Stimulated activated CD4-positive, alpha-beta T cell treated with anti-CD3 and anti-CD28 coated beads, TNF-alpha, amount 100 ng/mL, for 48 hours (primary cell): ENCODE measurements at regions not wholly inside any gene's neighbourhood (a gene's known extent, or its start where the extent isn't known, plus 50 kb on each side); places are given as distances from the start of the nearest gene placed in this dataset.

ENCODE experiments used
- DNase-seq, 3 donors: peaks; one replicate each; pipeline ENCODE4 v3.0.0-alpha.2; 2020; ENCODE audit warnings: low read depth in 3 of 3

DNA sequence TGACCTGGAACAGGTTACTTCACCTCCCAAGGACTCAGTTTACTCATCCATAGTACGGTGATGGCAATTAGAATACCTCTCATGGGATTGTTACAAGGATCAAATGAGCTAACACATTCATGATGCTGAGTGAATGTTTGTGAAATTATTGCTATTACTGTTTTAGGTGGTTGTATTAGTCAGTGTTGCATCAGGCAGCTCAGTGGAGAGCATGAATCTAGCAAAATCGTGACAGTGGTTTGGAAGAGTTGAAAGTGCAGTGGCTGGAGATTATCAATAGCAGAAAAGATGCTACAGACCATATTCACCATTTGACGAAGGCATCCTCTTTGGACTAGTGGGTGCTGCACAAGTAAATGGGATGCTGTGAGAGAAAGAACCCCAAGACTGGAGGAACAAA, 50.4 kb upstream of the CTNNBL1 start:
- no peak for DNase-seq

DNA sequence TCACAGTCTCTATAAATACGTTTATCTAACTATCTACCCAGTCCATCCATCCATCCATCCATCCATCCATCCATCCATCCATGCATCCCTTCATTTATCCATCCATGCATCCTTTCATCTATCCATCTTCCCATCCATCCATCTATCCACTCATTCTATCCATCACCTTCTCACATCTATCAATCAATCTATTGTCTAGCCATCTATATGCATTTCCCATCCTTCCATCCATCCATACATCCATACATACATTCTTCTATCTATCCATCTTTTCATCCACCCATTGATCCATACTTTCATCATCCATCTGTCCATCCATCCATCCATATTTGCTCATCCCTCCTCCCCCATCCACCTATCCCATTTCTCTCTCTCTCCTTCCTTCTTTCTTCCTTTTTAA, 51.6 kb upstream of the CTNNBL1 start:
- no peak for DNase-seq

DNA sequence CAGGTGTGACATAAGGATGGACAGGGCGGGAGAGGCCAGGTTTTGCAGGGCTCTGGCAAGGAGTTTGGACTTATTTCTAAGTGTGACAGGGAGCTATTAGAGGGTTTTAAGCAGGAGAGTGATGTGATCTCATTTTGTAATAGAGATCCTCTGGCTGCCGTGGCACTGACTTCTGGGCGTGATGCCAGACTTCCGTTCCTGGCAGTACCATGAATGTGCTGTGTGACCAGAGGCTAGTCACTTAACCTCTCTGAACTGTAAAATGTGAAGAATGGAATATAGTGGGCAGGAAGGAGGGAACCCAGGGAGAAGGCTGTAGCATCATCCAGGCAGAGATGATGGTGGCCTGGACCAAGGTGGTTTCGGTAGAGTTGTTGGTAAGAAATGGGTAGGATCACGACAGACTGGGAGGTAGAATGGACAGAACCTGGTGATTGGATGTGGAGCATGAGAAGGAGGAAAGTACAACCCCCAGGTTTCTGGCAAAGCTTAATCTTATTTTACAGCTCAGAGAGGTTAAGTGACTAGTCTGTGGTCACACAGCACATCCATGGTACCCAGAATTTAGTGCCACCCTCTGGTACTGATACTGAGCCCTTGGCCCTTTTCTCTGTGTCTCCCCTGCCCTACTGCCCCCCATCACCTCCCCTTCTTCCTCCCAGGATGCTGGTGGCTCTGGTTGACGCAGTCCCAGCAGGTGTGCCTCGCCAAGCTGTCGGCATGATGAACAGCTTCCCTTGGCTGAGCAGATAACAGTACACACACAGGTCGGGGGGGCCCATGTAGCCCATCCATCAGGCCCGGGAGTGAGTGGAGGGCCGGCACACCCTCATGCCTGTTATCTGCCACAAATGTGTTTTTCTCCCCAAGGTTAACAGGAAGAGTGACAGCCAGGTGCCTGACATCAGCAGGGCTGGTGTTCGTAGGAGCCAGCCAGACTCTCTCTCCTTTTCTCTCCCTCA, 52.9 kb upstream of the CTNNBL1 start:
- no peak for DNase-seq

DNA sequence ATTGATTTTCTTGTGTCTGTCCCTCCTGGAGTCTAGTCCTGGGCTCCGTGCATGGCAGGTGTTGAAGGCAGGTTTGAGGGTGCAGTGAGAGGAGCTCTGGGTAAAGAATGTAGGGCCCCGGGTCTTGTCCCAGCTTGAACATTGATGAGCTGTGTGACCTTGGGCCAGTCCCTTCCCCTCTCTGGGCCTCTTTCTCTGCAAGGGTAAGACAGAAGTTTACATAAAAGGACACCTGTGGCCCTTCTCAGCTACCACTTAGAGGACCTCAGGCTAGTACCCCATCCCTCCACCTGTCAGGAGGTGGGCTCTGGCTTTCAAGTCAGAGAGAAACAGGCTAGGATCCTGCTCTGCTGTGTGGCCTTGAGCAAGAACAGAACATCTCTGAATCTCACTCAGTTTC, 55.3 kb upstream of the CTNNBL1 start:
- DNase-seq: no peak

DNA sequence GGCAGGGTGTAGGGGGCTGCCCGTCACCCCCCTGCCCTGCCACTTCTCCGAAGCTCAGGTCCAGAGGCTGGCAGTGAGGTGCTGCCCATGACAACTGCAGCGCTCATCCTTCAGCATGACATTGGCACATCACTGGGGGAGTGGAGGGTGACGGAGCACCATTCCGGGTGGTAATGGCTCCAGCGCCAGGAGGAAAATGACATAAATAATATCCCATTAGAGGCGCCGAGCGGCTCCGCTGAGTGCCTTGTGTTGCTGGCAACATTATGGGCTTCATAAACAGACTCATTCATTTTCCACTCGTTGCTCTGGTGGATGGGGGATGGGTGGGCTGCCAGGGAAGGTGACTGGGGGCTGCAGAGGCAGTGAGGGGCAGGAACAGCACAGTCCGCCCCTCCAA, 56.9 kb upstream of the CTNNBL1 start:
- no peak for DNase-seq

DNA sequence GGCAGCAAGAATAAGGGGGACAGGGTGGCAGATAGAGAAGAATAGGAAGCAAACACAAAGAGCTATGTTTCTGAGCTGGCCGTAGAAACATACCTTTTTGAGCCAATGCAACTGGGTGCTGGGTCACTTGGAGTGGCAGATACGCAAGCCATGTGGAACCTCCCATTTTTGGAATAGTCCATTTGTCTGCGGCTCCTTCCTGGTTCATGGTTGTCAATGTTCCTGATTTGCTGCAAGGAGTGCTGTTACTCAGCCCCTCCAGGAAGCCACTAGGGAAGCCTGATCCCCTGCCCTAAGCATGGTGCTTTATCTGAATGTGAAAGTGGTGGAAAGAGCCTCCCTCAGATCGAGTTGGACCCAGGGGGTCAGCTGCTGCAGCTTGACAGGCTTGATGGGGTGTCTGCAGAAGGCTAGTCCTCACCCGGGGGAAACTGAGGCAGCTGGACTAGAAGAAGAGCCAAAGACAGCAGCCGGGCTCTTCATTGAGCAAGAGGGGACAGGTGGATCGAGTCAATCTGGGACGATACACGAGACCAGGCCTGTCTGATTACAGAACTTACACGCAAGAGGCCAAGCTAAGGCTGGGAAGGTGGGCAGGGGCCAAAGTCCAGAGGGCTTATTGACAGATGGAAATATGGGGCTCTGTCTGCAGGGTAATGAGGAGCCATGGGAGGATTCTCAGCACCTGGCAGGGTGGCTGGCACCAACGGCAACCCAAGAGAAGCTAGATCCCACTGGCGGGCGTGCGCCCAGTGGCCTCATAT, 57.4 kb upstream of the CTNNBL1 start:
- DNase-seq: no peak

DNA sequence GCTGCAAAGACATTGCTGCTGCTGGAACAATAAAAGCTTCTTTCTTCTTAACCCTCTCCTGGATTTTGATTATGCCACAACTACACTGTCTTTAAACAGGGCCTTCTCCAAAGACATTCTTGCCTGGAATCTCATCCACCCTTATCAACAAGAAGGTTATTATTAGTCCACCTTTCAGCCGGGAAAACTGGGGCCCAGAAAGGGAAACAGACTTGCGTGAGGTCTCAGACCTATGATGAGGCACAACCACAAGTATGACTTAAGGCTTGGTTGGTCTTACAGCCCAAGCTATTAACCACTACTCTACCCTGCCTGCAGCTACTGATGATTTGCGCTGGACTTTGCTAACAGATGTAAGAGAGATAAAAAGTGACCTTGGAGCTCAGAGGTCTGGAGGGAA, 62.8 kb upstream of the CTNNBL1 start:
- DNase-seq: no peak

DNA sequence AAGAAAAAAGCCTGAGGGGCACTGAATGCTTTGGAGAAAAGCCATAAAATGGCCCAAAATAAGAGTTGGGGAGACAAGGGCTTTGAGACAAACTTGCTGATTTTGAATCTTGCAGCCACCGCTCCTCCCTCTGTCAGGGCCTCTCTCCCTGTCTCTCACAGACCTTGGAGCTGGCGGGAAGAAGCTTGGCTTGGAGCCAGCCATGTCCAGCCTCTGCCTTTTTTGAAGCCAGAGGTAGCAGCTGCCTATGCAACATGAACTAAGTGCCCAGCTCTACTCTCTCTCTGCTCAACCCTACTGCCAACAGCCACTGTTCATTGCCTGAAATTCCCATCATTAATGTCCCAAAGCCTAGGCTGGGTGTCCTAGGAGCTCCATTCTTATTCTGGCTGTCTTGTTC, 63.7 kb upstream of the CTNNBL1 start:
- DNase-seq: no peak

DNA sequence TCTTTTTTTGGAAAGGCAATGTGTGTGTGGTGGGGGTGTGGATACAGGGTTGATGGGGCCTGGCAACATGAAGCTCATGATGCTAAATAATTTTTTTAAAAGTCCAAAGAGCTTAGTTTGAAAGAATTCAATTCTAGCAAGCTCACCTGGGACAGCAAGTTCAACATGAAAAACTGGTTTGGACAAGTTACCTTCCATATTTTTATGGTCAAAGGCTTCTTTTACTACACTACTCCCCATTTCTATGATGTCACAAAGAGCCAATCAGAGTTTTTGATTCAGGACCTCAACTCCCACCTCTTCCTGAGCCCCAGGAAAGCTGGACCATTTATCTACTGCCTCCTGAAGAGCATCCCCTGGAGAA, 66.1 kb upstream of the CTNNBL1 start:
- DNase-seq: no peak

DNA sequence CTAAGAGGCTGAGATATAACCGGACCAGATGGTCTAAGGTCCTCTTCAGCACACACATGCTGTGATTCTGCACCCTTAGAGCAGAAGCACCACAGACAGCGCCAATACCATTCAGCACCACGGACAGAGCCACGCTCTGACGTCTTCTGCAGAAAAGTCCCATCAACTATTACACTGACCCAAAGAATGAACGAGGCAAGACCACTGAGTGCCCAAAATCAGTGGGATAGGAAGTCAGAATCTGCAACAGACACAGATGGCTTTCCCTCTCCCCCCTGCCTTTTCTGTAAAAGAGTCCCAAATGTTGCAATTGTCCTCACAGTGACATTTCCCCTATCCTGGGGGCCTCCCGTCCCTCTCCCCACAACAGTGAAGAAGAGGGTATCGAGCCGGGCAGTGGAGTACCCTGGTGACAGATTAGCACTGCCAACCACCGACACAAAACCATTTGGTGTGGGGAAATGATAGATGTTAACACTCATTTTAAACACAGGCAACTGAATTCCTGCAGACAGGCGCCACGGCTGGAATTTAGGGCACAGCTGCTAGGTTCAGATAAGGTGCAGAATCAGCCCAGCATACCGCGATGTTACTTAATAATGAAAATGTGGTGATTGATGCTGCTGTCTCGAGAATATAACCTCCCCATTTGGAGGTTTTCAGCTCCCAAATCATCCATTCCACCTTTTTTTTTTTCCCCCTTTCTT, 66.6 kb upstream of the CTNNBL1 start:
- peak in 2 of 3 donors; percentile 3 to 11 for DNase-seq

DNA sequence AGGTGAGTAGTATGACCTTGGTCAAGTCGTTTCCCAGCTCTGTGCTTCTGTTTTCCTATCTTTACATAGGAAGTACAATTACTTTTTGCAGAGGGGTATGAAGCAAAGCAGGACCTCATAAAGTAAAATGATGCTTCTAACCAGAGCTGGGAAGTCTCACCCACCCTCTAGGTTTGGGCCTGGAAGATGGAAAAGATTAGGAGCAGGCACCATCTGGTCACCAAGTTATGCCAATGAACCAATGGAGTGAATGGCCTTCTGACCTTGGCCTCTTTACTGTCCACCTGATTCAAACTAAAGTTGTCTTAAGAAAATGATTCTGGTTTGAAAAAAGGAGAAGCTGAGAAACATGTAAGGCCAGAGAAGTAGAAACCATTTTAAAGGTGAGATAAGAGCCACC, 68.9 kb upstream of the CTNNBL1 start:
- DNase-seq: no peak

DNA sequence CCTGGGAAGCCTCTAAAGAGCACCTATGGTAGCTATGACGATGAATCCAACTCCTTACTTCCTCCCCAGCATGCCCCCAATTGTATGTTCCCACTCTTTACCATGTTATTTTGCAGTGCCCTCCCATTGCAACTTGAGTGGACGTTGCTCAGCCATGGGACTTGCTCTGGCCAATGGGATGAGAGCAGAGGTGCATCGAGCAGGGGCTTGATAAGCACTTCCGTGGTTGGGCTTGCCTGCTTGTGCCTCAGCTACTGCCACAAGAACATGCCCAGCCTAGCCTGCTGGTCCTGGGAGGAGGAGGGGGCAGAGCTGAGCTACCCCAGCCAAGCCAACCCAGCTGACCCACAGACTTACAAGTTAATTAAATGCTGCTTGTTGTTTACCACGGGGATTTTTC, 71.1 kb upstream of the CTNNBL1 start:
- no peak for DNase-seq

DNA sequence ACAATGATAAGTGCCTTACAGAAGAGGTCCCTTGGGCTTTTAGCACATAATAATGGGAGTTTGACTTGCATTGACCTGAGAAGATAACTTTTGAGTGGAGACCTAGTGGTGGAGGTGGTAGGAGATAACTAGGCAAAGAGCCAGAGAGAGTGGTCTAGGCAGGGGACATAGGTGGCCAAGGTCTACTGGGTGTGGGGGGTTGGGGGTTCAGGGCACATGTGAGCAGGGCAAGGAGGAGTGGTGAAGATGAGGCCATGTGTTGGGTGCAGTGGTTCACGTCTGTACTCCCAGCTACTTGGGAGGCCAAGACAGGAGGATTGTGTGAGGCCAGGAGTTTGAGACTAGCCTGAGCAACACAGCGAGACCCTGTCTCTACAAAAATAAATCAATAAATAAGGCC, 74.3 kb upstream of the CTNNBL1 start:
- no peak for DNase-seq

DNA sequence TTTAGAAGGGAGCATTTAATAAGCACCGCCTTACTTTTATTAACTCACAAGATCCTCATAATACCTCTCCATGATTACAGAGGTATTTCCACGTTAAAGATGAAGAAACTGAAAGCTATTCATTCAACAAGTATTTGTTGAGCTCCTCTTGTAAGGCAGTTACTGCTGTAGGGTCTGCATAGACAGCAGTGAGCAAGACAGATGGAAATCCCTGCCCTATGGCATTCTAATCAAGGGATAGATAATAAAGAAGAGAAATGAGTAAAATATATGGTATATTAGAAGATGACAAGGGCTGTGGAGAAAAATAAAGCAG, 77.8 kb upstream of the CTNNBL1 start:
- DNase-seq: no peak

DNA sequence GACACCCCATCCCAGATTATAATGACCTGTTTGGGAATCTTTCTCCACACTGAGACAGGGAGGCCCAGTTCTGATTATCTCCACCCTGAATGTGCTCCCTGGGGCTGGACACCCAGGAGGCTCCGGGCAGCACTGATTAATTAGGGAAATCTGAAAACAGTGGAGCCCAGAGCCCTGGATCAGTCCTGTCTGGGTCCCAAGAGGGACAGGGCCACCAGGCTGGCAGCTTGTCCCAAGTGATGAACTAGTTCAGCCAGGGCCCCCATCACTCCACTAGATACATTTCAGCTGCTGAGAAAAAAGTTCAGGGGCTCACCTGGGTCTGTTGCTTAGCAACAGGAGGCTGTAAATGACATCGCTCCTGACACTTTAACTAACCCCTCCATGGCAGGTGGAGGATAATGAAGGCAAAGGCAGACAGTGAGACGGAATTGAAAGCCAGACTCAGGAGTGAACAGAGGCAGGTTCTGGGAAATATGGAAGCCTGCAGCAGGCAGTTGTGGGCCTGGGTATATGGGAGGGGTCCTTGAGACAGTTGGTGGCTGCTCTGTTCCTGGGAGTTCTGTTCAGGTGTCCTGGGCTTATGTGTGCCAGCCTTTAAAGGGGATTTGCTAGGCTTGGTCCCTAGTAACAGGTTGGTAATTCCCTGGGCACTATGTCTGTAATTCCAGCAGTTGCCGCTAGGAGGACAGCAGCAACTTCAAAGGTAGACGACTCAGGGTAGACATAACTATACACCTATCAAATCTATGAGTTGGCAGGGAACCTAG, 78.3 kb upstream of the CTNNBL1 start:
- peak; percentile 24 to 51 (median 36) for DNase-seq

DNA sequence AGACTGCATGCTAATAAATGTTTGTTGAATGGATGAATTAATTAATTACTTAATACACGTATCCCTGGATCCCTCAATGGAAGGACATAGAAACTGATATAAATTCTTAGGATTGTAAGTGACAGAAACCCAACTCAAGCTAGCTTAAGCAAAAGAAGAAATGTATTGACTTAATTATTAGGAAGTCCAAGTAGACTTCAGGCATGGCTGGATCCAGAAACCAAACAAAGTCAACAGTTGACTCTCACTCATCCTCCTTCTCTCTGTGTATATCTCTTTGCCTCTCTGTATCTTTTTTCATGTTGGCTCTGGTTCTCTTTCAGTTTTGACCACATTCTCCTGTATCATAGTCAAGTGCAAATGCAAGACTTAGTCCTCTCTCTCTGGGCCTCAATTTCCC, 82.0 kb upstream of the CTNNBL1 start:
- no peak for DNase-seq

DNA sequence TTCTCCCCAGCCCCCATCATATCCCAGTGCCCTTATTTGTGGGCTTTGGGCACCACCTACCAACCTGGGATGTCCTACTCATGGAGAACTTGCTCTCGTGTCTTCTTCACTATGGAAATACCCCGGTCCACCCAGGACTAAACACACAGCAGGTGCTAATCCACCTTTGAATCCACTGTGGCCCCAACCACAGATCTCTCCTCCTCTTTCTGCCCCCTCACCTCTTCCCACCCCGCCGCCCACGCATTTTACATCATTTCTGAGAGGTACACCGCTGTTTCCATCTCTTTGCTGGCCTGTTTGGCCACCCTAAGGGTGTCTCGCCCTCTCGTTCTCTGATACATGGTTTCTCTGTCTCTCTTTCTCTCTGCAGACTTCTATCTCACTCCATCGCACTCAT, 82.5 kb upstream of the CTNNBL1 start:
- DNase-seq: no peak

DNA sequence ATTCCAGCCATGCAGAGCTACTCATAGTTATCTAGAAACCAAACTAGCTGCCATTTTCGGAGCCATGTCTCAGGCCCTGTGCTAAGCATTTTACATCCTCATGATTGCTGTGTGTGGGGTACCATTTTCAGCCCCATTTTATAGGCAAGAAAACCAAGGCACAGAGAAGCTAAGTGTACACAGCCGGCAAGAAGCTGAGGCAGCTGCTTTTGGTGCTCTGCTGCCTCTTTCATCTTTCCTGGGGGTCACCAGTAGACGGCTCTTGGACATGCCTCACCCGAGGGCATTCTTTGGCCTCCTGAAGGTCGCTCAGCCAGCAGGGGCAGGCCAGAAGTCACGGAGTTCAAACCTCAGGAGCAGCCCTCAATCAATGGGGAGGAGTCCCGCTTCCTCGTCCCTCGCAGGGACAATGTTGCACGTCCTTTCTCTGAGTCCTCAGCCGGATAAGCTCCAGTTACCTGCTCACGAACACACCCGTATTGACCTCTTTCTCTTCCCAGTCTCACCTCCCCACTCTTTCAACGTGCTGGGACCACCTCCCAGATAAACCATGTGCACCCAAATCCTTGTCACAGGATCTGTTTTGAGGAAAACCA, 82.6 kb upstream of the BLCAP start:
- no peak for DNase-seq

DNA sequence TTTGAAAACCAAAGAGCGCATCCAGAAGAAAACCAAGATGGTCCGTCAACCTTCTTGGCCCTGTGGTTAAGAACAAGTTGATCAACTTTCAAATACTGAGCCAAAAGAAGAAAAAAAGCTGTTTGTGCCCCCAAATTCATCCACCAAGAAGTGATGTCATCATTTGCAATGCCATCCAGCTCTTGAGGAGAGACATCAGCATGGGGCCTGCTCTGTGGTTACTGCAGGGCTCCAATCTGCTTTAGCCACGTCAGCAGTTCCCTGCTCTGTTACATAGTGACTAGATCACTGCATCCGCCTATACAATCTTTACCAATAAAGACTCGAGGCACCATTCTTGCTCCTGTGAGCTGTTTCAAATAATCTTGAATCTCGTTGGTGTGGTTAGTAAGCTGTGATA, 75.0 kb upstream of the BLCAP start:
- DNase-seq: no peak

DNA sequence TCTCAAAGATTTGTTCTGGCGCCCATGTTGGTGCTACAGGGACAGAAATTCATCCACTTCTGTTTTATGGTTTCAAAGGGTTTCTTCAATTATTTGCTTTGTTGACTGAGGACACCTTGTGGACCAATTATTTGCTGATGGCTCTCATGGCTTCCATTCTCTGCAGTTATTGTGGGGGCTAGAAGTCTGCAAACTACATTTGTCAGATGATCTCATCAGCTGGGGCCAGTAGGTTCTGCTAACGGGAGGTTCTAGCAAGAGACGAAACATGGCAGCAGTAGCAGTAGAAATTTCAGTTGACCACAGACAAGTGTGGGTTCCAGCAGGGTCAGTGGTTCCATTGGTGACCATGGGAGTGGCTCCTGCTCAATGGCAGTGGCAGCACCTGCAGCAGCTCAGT, 72.8 kb upstream of the BLCAP start:
- DNase-seq: no peak

DNA sequence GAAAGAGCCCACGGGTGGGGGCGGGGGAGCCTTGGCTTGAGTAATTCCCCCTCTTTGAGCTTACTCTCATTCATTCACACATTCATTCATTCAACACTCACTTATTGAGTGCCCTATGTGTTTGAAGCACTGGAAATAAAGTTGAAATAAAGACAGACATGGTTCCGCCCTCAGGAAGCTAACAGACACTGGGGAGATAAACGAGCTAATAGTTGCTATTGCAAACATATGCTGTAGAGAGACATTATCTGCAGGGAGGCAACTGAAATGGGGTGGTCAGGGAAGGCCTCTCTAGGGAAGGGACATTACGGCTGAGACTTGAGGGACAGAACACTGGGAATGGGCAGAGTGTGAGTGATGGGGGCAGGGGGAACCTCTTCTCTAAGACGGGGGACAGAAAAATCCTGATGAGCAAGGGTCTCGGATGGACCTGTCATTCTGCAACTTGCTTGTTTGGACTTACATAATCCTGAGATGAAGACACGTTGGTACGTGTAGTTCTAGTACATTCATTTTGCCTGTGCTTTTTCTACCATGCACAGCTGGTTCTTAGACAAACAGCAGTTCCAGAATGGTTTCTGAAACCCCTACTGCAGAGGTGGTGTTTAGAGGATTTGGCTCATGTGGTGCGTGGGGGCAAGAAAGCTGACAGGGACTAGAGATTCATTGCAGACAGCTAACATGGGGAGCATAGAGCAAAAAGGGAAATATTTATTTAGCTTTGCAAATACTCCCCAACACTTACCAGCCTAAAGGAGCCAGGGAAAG, 71.1 kb upstream of the BLCAP start:
- DNase-seq: no peak
